GM18511 (cell line): ENCODE measurements at regions not wholly inside any gene's neighbourhood (a gene's known extent, or its start where the extent isn't known, plus 50 kb on each side); places are given as distances from the start of the nearest gene placed in this dataset.

Experiments used
- ATAC-seq: cut with Tn5 transposase; IDR thresholded peaks from one replicate; pipeline ENCODE4 v1.9.1; 2021; ENCODE audit warnings: mild to moderate bottlenecking, moderate library complexity; ENCODE audit not compliant: unreplicated experiment

DNA sequence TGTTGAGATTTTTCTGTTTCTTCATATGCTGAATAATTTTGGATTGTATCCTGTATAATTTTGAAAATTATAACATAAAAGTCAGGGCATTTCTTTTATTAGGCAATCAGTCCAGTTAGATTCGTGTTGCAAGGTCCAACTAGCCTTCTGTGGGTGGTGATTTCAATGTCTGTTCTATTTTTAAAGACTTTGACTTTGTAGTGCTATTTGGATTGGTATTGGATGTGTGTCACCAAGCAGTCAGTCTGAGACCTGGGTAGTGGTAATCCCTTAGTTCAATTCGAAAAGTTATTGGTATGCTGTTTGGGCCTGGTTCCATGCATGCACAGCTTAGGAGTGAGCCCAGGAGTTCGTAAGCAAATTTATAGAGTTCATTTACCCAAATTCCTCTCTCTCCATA is 82.2 kb downstream of the EPDR1 start:
- no peak for ATAC-seq

- no peak for ATAC-seq
These were observed 86.1 kb downstream of the EPDR1 start for GRCh38 chr7:38006559-38006958.

GRCh38 chr7:38007096-38007495 is 86.7 kb downstream of the EPDR1 start:
- ATAC-seq = no peak

GRCh38 chr7:38013246-38013645 is 92.8 kb downstream of the EPDR1 start:
- no peak for ATAC-seq

DNA sequence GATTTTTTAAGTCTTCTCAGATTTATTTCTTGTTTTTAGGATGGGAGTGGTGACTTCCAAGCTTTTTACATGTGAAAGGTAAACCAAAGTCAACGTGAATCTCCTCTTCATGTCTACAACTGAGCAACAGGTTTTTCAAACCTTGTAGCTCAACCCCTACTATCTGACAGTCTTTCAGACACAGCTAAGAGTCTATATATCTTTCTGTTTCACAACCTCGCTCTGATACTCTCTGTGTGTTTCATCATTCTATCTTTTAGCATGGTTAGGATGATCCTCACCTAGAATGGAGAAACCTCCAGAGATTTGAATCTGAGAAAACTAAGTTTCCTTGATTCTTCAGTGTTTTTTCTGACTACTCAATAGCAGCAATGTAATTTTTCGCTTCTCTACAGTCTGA is 96.1 kb downstream of the EPDR1 start:
- ATAC-seq = no peak

- ATAC-seq = no peak
These were observed 96.9 kb downstream of the EPDR1 start for GRCh38 chr7:38017320-38017719.

DNA sequence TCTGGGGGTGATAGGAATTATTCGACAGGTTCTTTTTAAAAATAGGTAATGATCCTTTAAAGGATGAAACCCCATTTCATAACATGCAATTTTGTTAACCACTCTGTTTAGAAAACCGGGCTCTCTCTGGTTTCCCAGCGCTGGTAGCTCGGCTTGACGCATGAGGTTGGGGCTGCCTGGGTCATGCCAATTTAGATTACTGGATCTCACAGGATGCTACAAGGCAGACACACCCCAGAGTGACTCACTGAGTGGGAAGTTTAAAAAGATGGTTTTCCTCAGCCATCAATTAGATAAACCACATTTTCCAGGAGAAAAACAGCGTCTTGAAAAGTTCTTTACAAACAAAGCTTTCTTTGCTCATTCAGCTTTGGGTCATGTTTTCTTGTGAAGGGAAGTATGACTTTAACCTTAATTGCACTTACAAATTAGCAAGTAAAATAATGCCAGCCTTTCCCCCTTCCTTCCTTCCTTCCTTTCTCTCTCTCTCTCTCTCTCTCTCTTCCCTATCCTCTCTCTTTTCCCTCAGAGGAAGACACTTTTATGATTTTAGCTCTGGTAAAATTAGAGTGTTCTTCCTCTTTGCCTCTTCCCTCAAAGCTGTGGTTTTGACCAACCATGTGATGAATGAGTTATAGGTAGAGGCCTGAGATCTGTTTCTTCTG is 99.8 kb downstream of the EPDR1 start:
- ATAC-seq = no peak

- ATAC-seq = no peak
These were observed 101.5 kb downstream of the EPDR1 start for GRCh38 chr7:38021892-38022291.

DNA sequence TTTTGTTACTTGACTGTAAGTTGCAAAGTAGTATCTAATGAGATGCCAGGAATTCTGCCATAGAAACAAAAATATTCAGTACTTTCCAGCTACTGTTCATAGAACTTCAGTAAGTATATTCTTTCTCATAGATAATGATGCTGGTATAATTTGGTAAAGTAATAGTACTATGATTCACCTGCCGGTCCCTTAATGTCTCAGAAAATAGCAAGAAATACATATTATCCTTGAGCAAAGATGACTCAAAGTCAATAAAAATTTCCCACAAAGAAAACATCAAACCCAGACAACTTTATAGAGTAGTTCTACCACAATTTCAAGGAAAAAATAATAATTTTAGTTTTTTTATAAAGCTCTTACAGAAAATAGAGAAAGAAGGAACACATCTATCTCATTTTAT is 105.4 kb downstream of the EPDR1 start:
- no peak for ATAC-seq

- no peak for ATAC-seq
These were observed 107.5 kb downstream of the EPDR1 start for GRCh38 chr7:38027884-38028455.

DNA sequence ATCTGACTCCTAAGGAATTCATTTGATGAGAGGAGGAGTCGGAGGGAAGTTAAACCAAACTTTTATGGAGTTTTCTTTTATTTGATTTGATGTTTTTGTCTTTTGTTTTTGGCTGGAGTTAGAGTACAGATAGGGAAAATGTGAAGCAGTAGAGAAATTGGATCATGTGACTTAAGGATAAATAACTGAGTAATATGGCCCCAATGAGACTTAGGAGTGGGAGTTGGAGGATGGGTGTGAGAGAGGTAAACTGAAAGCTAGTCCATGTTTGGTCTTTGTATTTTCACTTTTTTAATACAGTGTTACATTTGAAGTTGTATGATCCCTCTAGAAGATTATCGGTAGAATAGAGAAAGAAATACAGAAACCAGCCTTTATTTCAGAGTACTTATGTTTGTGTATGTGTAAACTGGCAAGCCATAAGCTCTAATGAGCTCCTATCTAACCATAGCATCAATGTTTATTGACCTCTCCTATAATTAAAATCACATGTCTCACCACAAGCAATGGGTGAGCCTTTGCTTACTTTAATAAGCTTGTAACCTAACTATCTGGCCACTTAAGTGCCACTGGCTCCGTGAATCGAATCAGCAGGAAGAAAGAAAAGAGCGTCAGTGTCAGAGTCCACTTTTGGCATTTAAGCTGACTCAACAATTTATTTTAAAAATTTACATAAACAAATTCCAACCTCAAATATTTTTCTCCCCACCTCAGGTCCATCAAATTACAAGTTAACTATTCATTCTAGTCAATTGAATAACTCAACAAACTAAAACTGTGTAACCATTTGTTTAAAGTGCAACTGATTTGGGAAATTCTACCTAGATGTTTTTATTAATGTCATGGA is 113.8 kb downstream of the EPDR1 start:
- no peak for ATAC-seq

DNA sequence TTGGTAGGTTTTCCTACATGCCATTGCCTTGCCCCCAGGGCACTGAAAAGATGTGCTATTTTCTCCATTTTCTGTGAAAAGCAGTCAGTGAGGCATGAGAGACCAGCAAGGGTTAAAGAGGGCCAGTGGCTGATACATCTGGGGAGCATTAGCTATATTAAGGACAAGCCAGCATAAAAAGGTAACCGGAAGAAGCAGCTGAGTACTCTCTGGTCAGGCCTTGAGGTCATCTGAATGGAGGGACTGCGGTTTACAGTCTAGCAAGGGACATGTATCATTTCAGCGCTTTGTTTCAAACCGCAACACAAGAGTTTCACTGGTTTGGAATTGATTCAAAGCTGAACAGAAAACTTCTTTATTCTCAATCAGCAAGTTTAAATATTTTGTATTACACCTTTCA is 120.4 kb downstream of the EPDR1 start:
- no peak for ATAC-seq

GRCh38 chr7:38049679-38050078 is 128.4 kb upstream of the STARD3NL start:
- ATAC-seq = no peak

DNA sequence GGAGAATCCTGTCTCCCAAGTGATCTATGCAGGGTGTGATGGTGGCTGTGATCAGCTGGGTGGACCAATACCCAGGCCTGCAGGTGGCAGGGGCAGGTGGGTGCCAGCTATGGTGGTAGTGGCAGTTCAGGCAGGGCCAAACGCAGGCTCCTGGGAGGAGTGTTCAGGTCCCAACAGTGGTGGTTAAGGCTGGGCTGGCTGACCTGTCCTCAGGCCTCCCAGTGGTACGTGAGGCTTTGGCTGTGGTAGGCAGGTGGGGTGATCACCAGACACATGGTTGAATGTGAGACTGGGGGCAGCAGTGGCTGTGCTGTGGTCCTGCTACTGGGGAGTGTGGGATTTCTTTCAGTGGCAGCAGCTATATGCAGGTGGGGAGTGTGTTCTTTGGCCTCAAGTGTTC is 126.7 kb upstream of the STARD3NL start:
- ATAC-seq = no peak

- ATAC-seq = no peak
These were observed 126.3 kb upstream of the STARD3NL start for GRCh38 chr7:38051786-38052185.

- ATAC-seq = no peak
These were observed 125.3 kb upstream of the STARD3NL start for GRCh38 chr7:38052786-38053185.

DNA sequence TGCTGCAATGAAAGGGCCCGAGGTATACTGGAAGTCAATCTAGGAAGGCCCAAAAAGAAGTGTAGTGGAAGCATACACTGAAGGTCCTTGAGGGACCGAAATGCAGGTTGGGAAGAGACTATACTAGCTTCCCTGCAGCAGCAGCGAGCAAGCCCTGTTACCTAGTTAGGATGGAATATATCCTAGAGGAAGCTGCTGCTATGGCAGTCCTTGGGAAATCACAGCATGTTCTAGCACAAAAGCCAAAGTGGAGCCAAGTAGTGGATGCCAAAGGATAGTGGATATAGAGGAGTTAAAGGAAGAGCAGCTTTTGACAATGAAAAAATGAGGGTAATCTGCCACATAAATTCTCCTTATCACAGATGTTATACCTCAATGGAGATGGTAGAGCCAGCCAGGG is 123.8 kb upstream of the STARD3NL start:
- no peak for ATAC-seq

DNA sequence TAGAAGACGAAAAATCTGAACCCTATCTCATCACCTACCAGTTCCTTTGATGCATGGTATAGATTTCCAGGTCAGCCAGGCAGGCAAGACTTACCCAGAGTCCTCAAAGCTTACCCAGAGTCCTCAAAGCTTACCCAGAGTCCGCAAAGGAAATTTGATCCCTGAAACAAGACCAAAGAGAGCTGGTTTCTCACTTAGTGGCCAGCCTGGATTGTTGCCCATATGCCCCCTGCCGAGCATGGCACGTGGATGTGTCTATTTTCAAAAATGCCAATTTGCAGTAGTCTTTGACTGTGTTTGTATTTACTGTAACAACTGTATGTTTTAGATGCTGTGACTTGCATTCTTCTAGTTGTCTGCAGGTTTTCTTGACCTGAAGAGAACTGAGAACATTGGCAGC is 120.2 kb upstream of the STARD3NL start:
- no peak for ATAC-seq

- no peak for ATAC-seq
These were observed 117.9 kb upstream of the STARD3NL start for GRCh38 chr7:38060116-38060515.

GRCh38 chr7:38060637-38061036 is 117.4 kb upstream of the STARD3NL start:
- no peak for ATAC-seq

DNA sequence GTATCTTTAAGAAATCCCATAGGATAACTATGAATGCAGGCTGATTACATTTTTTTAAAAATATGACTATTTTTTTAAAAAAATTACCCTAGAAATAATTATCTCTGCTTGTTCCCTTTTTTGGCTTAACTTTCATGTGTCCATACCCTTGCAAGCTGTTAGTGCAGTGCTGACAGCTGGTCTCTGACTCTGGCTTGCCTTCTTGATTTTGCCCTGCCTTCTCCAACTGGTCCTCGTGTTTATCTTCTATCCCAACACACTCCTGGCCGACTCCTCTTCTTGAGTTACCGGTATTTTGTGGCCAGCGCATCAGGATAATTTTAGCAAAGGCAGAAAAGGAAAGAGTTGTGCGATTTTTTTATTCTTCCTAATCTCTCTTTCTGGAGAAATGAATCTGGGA is 111.7 kb upstream of the STARD3NL start:
- ATAC-seq = no peak

GRCh38 chr7:38068461-38068860 is 109.6 kb upstream of the STARD3NL start:
- no peak for ATAC-seq
